ENCODE measurements at regions not wholly inside any gene's neighbourhood (a gene's known extent, or its start where the extent isn't known, plus 50 kb on each side); places are given as distances from the start of the nearest gene placed in this dataset.

DNA sequence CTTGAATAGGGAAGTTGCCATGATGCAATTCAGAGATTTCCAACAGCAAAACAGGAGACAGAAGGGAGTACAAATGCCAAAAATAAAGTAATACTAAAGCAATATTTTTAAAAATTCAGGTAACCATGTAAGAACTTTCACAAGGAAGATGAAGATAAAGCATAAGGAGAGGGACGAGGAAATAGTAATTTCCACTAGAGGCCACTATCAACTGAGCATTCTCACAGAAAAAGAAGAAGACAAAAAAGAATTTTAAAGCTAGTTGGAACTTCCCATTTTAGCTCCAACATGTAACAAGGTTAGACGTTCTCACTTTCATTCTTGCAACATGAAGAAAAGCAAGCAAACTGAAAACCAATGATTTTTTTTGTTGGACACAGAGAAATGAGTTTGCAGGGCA is 779.9 kb upstream of the CDH6 start:
- H3K4me1 ChIP-seq (ENCODE audit: insufficient read depth, low read length): no peaks in the 10 kb centered on the region
- no peaks in the 10 kb centered on the region for H3K4me1 Mint-ChIP-seq
- H3K27ac Mint-ChIP-seq: no peak overlapping the region
- ChIA-PET POLR2A (ENCODE audit: partially characterized antibody) (no interaction called here), CTCF (ENCODE audit: partially characterized antibody) (no interaction called here)
- H3K36me3 ChIP-seq (ENCODE audit: insufficient read depth, low read length): no peaks in the 10 kb centered on the region
- no peak for DNase-seq
- H3K36me3 Mint-ChIP-seq: no peaks in the 10 kb centered on the region
- no peaks in the 10 kb centered on the region for H3K27me3 ChIP-seq (ENCODE audit: insufficient read depth, low read length)
- H3K4me3 Mint-ChIP-seq: no peak overlapping the region
- no peak overlapping the region for H3K4me3 ChIP-seq (ENCODE audit: low read length in 2 of 2)
- H3K27ac ChIP-seq (ENCODE audit: low read depth, low read length): no peak overlapping the region
- intact Hi-C loops (cut with micrococcal nuclease): no loop called here
- no peaks in the 10 kb centered on the region for H3K27me3 Mint-ChIP-seq
- no peaks in the 10 kb centered on the region for H3K9me3 ChIP-seq (ENCODE audit: control insufficient read depth in 1 of 2, low read length in 2 of 2)
- H3K9me3 Mint-ChIP-seq: peaks cover 0 to 19% (median 11%) of the 10 kb centered on the region in 8 donors

DNA sequence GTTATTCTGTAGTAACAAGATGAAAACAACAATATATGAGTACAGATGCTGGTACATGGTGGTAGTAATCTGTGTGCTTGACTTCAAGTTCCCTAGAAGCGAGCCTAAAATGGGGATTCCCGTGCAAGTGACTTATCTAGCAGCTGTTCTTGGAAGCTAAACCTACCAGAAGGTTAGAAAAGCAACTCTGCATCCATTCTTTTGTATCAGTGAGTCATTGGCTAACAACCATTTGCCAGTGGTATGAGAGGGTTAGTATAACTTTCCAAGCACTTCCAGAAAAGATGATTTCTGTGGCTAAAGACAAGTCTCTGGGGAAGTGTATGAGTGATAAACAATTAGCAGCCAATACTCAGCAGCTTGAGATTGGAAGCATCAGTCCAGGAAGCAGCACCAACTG is 787.7 kb upstream of the CDH6 start:
- POLR2A ChIA-PET (ENCODE audit: partially characterized antibody): no interaction called here
- Mint-ChIP-seq H3K9me3 (peaks cover 2 to 32% (median 9%) of the 10 kb centered on the region in 8 donors), H3K36me3 (no peaks in the 10 kb centered on the region), H3K27me3 (no peaks in the 10 kb centered on the region), H3K27ac (no peak overlapping the region), H3K4me1 (no peaks in the 10 kb centered on the region), H3K4me3 (no peak overlapping the region)
- H3K9me3 ChIP-seq (ENCODE audit: control insufficient read depth in 1 of 2, low read length in 2 of 2): peaks cover 0 to 5% of the 10 kb centered on the region in 2 donors
- intact Hi-C loops (cut with micrococcal nuclease): no loop called here
- CTCF ChIA-PET (ENCODE audit: partially characterized antibody): no interaction called here
- H3K4me3 ChIP-seq (ENCODE audit: low read length in 2 of 2): no peak overlapping the region
- no peak for DNase-seq
- no peaks in the 10 kb centered on the region for H3K27me3 ChIP-seq (ENCODE audit: insufficient read depth, low read length)
- no peak overlapping the region for H3K27ac ChIP-seq (ENCODE audit: low read depth, low read length)
- H3K36me3 ChIP-seq (ENCODE audit: insufficient read depth, low read length): no peaks in the 10 kb centered on the region
- no peaks in the 10 kb centered on the region for H3K4me1 ChIP-seq (ENCODE audit: insufficient read depth, low read length)

DNA sequence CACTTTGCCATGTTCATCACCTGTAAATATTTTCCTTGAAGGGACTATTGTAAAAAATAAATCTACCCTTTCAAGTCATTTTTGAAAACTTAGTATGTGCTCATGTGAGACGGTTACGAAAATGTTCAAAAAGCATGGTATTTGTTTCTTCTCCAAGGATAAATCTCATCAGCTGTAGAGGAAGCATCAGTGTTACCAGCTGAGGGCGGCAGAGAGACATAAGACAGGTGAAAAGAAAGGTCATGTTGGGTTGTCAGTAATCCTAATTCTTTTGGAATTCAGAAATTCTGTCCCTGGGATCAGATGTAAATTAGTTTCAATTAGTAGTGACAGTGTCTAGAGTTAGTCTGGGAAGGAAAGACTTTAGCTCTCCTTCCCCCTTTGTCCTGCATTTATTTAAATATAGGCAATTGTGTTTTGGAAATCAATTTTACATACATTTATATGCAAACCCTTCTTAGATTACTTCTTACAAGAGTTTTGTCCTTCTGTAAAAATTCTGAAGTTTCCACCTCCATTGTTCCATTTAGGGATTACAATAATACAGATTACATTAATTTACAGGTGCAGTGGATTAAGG is 791.9 kb upstream of the CDH6 start:
- H3K27ac Mint-ChIP-seq: no peak overlapping the region
- no peaks in the 10 kb centered on the region for H3K36me3 Mint-ChIP-seq
- peaks cover 0 to 30% (median 14%) of the 10 kb centered on the region in 8 donors for H3K9me3 Mint-ChIP-seq
- Histone ChIP-seq H3K27ac (ENCODE audit: low read depth, low read length) (no peak overlapping the region), H3K36me3 (ENCODE audit: insufficient read depth, low read length) (no peaks in the 10 kb centered on the region), H3K4me3 (ENCODE audit: low read length in 2 of 2) (no peak overlapping the region), H3K27me3 (ENCODE audit: insufficient read depth, low read length) (no peaks in the 10 kb centered on the region), H3K9me3 (ENCODE audit: control insufficient read depth in 1 of 2, low read length in 2 of 2) (peaks cover 0 to 5% of the 10 kb centered on the region in 2 donors), H3K4me1 (ENCODE audit: insufficient read depth, low read length) (no peaks in the 10 kb centered on the region)
- DNase-seq: no peak
- H3K4me3 Mint-ChIP-seq: no peak overlapping the region
- intact Hi-C loops (cut with micrococcal nuclease): no loop called here
- ChIA-PET POLR2A (ENCODE audit: partially characterized antibody) (no interaction called here), CTCF (ENCODE audit: partially characterized antibody) (no interaction called here)
- no peaks in the 10 kb centered on the region for H3K4me1 Mint-ChIP-seq
- no peaks in the 10 kb centered on the region for H3K27me3 Mint-ChIP-seq

DNA sequence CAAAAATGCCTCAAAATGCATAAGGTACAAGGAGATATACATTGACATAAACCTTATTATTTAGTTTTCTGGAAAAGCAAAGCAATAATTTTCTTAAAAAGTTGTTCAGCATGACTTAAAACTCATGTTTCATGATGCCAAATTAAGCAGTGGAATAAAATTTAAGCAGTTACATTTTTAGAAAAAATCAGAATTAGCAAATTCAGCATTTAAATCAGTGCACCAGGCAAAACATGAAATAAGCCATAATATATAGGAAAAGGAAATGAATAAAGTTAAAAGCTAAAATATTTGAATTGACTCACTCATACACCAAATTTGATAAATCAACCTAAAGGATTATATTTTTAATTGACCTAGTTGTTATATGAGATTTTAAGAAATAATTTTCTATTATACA is 795.1 kb upstream of the CDH6 start:
- Histone ChIP-seq H3K4me1 (ENCODE audit: insufficient read depth, low read length) (no peaks in the 10 kb centered on the region), H3K27me3 (ENCODE audit: insufficient read depth, low read length) (no peaks in the 10 kb centered on the region), H3K36me3 (ENCODE audit: insufficient read depth, low read length) (no peaks in the 10 kb centered on the region), H3K9me3 (ENCODE audit: control insufficient read depth in 1 of 2, low read length in 2 of 2) (no peaks in the 10 kb centered on the region), H3K27ac (ENCODE audit: low read depth, low read length) (no peak overlapping the region), H3K4me3 (ENCODE audit: low read length in 2 of 2) (no peak overlapping the region)
- Mint-ChIP-seq H3K4me3 (no peak overlapping the region), H3K36me3 (no peaks in the 10 kb centered on the region), H3K27me3 (no peaks in the 10 kb centered on the region), H3K9me3 (peaks cover 3 to 30% (median 12%) of the 10 kb centered on the region in 8 donors), H3K4me1 (no peaks in the 10 kb centered on the region), H3K27ac (no peak overlapping the region)
- ChIA-PET POLR2A (ENCODE audit: partially characterized antibody) (no interaction called here), CTCF (ENCODE audit: partially characterized antibody) (no interaction called here)
- intact Hi-C loops (cut with micrococcal nuclease): no loop called here
- DNase-seq: no peak

DNA sequence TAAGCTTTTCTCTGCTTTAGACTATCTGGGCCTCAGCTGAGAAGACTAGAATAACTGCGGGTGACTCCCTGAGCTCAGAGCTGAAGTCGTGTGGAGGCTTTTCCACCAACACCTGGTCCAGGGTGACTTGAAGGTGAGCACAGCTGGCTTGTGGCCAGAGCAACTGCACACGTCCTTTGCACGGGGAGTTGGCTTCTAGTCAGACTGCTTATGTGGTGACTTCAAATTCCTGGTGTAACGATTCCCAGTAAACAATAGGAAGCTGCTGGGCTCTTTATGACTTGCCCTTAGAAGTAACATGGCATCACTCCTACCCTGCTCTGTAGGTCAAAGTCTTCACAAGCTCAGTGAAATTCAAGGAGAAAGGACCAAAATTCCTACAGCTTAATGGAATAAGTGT is 800.6 kb upstream of the CDH6 start:
- Mint-ChIP-seq H3K9me3 (peaks cover 0 to 37% (median 19%) of the 10 kb centered on the region in 8 donors), H3K27me3 (no peaks in the 10 kb centered on the region), H3K4me3 (no peak overlapping the region), H3K36me3 (no peaks in the 10 kb centered on the region), H3K27ac (no peak overlapping the region), H3K4me1 (no peaks in the 10 kb centered on the region)
- no peak for DNase-seq
- intact Hi-C loops (cut with micrococcal nuclease): no loop called here
- no peaks in the 10 kb centered on the region for H3K9me3 ChIP-seq (ENCODE audit: control insufficient read depth in 1 of 2, low read length in 2 of 2)
- ChIA-PET POLR2A (ENCODE audit: partially characterized antibody) (no interaction called here), CTCF (ENCODE audit: partially characterized antibody) (no interaction called here)
- no peak overlapping the region for H3K4me3 ChIP-seq (ENCODE audit: low read length in 2 of 2)
- H3K27ac ChIP-seq (ENCODE audit: low read depth, low read length): no peak overlapping the region
- H3K4me1 ChIP-seq (ENCODE audit: insufficient read depth, low read length): no peaks in the 10 kb centered on the region
- no peaks in the 10 kb centered on the region for H3K36me3 ChIP-seq (ENCODE audit: insufficient read depth, low read length)
- no peaks in the 10 kb centered on the region for H3K27me3 ChIP-seq (ENCODE audit: insufficient read depth, low read length)

DNA sequence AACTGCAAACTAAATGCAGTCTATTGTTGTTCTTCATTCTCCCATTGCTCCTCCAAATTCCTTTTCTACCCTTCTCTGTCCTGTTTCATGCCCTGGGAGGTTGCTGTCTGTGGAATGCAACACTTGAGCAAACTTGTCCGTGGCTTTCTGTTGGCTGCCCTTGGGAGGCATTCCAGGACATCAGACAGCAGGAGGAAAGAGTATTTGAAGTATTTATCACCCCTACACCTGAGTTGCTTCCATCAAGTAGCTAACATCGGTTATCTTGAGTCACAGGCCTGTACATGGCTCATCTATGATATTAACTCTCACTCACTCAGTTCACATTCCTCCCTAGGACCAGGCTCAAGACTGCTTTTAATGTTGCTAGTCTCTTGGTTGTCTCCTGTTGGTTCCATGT is 803.4 kb upstream of the CDH6 start:
- no peak overlapping the region for H3K4me3 Mint-ChIP-seq
- Histone ChIP-seq H3K4me1 (ENCODE audit: insufficient read depth, low read length) (no peaks in the 10 kb centered on the region), H3K9me3 (ENCODE audit: control insufficient read depth in 1 of 2, low read length in 2 of 2) (no peaks in the 10 kb centered on the region), H3K27ac (ENCODE audit: low read depth, low read length) (no peak overlapping the region), H3K27me3 (ENCODE audit: insufficient read depth, low read length) (no peaks in the 10 kb centered on the region), H3K4me3 (ENCODE audit: low read length in 2 of 2) (no peak overlapping the region), H3K36me3 (ENCODE audit: insufficient read depth, low read length) (no peaks in the 10 kb centered on the region)
- DNase-seq: no peak
- POLR2A ChIA-PET (ENCODE audit: partially characterized antibody): no interaction called here
- no peak overlapping the region for H3K27ac Mint-ChIP-seq
- intact Hi-C loops (cut with micrococcal nuclease): no loop called here
- CTCF ChIA-PET (ENCODE audit: partially characterized antibody): no interaction called here
- H3K36me3 Mint-ChIP-seq: no peaks in the 10 kb centered on the region
- H3K27me3 Mint-ChIP-seq: no peaks in the 10 kb centered on the region
- no peaks in the 10 kb centered on the region for H3K4me1 Mint-ChIP-seq
- peaks cover 0 to 28% (median 16%) of the 10 kb centered on the region in 8 donors for H3K9me3 Mint-ChIP-seq

DNA sequence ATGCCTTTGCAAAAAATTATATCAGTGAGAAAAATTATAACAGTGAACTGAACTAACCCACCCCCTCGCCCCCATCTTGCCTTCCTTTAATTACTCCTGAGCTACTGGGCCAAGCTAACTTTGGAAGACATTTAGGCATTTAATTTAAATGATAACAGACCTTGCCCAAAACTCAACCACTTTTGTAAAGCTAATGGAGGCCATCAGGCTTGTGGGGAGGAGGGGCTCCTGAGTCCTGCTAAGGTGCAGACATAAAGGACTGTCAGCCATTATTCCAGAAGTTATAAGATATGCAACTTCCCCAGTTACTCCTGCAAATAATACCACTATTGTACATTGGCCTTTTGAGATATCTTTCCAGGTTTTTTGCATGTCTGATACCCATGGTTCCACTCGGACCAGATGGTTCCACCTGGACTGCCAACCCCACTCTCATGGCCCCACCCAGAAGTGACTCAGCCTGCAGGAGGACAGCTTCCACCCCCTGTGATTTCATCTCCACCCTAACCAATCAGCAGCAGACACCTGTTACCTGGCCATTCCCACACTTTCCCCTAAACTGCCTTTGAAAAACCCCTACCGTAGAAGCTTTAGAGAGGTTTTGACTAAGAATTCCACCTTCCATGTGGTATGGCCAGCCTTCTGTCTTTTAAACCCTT is 805.4 kb upstream of the CDH6 start:
- Mint-ChIP-seq H3K4me1 (no peaks in the 10 kb centered on the region), H3K27me3 (no peaks in the 10 kb centered on the region), H3K27ac (no peak overlapping the region), H3K36me3 (no peaks in the 10 kb centered on the region), H3K4me3 (no peak overlapping the region), H3K9me3 (peaks cover 0 to 28% (median 15%) of the 10 kb centered on the region in 8 donors)
- Histone ChIP-seq H3K36me3 (ENCODE audit: insufficient read depth, low read length) (no peaks in the 10 kb centered on the region), H3K4me3 (ENCODE audit: low read length in 2 of 2) (no peak overlapping the region), H3K4me1 (ENCODE audit: insufficient read depth, low read length) (no peaks in the 10 kb centered on the region), H3K27me3 (ENCODE audit: insufficient read depth, low read length) (no peaks in the 10 kb centered on the region), H3K27ac (ENCODE audit: low read depth, low read length) (no peak overlapping the region), H3K9me3 (ENCODE audit: control insufficient read depth in 1 of 2, low read length in 2 of 2) (no peaks in the 10 kb centered on the region)
- no peak for DNase-seq
- ChIA-PET POLR2A (ENCODE audit: partially characterized antibody) (no interaction called here), CTCF (ENCODE audit: partially characterized antibody) (no interaction called here)
- intact Hi-C loops (cut with micrococcal nuclease): no loop called here

DNA sequence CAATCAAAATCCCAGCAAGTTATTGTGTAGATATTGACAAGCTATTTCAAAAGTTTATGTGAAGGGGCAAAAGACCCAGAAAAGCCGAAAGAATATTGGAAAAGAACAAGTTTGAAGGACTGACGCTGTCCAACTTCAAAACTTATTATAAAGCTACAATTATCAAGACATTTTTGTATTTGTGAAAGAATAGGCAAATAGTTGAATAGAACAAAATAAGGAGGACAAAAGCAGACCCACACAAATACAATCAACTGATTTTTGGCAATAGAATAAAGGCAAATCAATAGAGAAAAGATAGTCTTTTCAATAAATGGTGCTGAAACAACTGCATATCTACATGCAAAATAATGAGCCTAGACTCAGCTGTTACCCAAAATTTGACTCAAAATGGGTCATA is 807.7 kb upstream of the CDH6 start:
- ChIA-PET POLR2A (ENCODE audit: partially characterized antibody) (no interaction called here), CTCF (ENCODE audit: partially characterized antibody) (no interaction called here)
- no peaks in the 10 kb centered on the region for H3K4me1 ChIP-seq (ENCODE audit: insufficient read depth, low read length)
- intact Hi-C loops (cut with micrococcal nuclease): no loop called here
- DNase-seq: no peak
- no peaks in the 10 kb centered on the region for H3K27me3 Mint-ChIP-seq
- H3K4me3 Mint-ChIP-seq: no peak overlapping the region
- no peak overlapping the region for H3K27ac ChIP-seq (ENCODE audit: low read depth, low read length)
- H3K4me3 ChIP-seq (ENCODE audit: low read length in 2 of 2): no peak overlapping the region
- no peaks in the 10 kb centered on the region for H3K36me3 Mint-ChIP-seq
- H3K4me1 Mint-ChIP-seq: no peaks in the 10 kb centered on the region
- H3K9me3 ChIP-seq (ENCODE audit: control insufficient read depth in 1 of 2, low read length in 2 of 2): no peaks in the 10 kb centered on the region
- H3K27ac Mint-ChIP-seq: no peak overlapping the region
- peaks cover 2 to 24% (median 13%) of the 10 kb centered on the region in 8 donors for H3K9me3 Mint-ChIP-seq
- H3K36me3 ChIP-seq (ENCODE audit: insufficient read depth, low read length): no peaks in the 10 kb centered on the region
- H3K27me3 ChIP-seq (ENCODE audit: insufficient read depth, low read length): no peaks in the 10 kb centered on the region

Measured in CD4-positive, alpha-beta memory T cell (primary cell).